GM12878 (cell line): ENCODE measurements at regions not wholly inside any gene's neighbourhood (a gene's known extent, or its start where the extent isn't known, plus 50 kb on each side); places are given as distances from the start of the nearest gene placed in this dataset.

Experiments used
- ATAC-seq: fragments of 200-7000 bp; cut with Tn5 transposase; 3 replicates; pipeline ENCODE4 v1.9.1; 2020; ENCODE audit warnings: mild to moderate bottlenecking, moderate library complexity
- BruUV-seq: library from RNA; stranded (reverse); fragments of 400-500 nt; replicated peaks from 2 replicates; lab custom pipeline; 2021; lab: Mats Ljungman, UMichigan
- CTCF ChIA-PET: fragments of 300-600 bp; sonication (Branson Sonifier 250); formaldehyde crosslinking; extraction: SDS; loops from one replicate; lab custom pipeline; 2021; ENCODE audit warnings: inconsistent platforms; lab: Yijun Ruan, JAX
- POLR2A ChIA-PET: fragments of 350-600 bp; formaldehyde crosslinking; extraction: SDS; loops from one replicate; lab custom pipeline; 2021; ENCODE audit warnings: inconsistent platforms; lab: Charles Lee
- RAD21 ChIA-PET: fragments of 300-600 bp; sonication (Branson Sonifier 250); formaldehyde crosslinking; loops from one replicate; lab custom pipeline; 2023; ENCODE audit warnings: antibody characterized with exemption; ENCODE audit not compliant: unreplicated experiment; lab: Charles Lee
- SMC1A ChIA-PET: fragments of 300-600 bp; sonication (Branson Sonifier 250); formaldehyde crosslinking; loops from one replicate; lab custom pipeline; 2023; ENCODE audit not compliant: unreplicated experiment, uncharacterized antibody; lab: Charles Lee
- DNase-seq: peaks from one replicate; pipeline ENCODE4 v3.0.0-alpha.2; 2011; ENCODE audit warnings: low read depth, low spot score
- FAIRE-seq: peaks from 3 replicates; lab custom pipeline; 2011; peaks lifted over from hg19 to GRCh38; lab: Jason Lieb, UNC
- H2AFZ ChIP-seq: 2 replicates; pipeline ENCODE4 v1.6.0; 2011; ENCODE audit warnings: low read depth, low read length, control low read depth; ENCODE audit not compliant: control insufficient read depth
- H3K27ac ChIP-seq: 2 replicates; pipeline ENCODE4 v1.5.1; 2011; ENCODE audit warnings: control low read depth; ENCODE audit not compliant: control insufficient read depth, insufficient read depth
- H3K27me3 ChIP-seq, 2 experiments: replicated peaks in 1 of 2; 2 replicates each; pipeline versions ENCODE4 v1.6.0 to v1.6.1; 2011; ENCODE audit warnings: low read length in 1 of 2; ENCODE audit not compliant: control insufficient read depth in 2 of 2, insufficient read depth in 2 of 2
- H3K36me3 ChIP-seq, 2 experiments: 2 replicates each; pipeline ENCODE4 v1.5.1; 2011; ENCODE audit warnings: low read length in 1 of 2; ENCODE audit not compliant: control insufficient read depth in 2 of 2, insufficient read depth in 2 of 2
- H3K4me1 ChIP-seq: 2 replicates; pipeline ENCODE4 v1.6.1; 2011; ENCODE audit warnings: mild to moderate bottlenecking, low read length, moderate library complexity, mixed read lengths; ENCODE audit not compliant: control insufficient read depth, insufficient read depth
- H3K4me2 ChIP-seq: 2 replicates; pipeline ENCODE4 v1.6.0; 2011; ENCODE audit warnings: control low read depth; ENCODE audit not compliant: control insufficient read depth, insufficient read depth
- H3K4me3 ChIP-seq: fragments of 200-600 bp; sonication (generic); 2 replicates; pipeline ENCODE4 v1.5.1; 2016
- H3K79me2 ChIP-seq: 2 replicates; pipeline ENCODE4 v1.6.0; 2011; ENCODE audit warnings: low read length; ENCODE audit not compliant: control insufficient read depth, insufficient read depth
- H3K9ac ChIP-seq: 2 replicates; pipeline ENCODE4 v1.8.0; 2011; ENCODE audit warnings: low read length, control low read depth, mixed read lengths; ENCODE audit not compliant: control insufficient read depth, insufficient read depth
- H3K9me3 ChIP-seq: replicated peaks from 3 replicates; pipeline ENCODE4 v1.5.1; 2011; ENCODE audit warnings: mild to moderate bottlenecking, low read length; ENCODE audit not compliant: control insufficient read depth, insufficient read depth
- H4K20me1 ChIP-seq: 2 replicates; pipeline ENCODE4 v1.6.0; 2011; ENCODE audit not compliant: control insufficient read depth, insufficient read depth
- CEBPB ChIP-seq, 2 experiments: fragments of 150-350 bp in 1 of 2; IDR thresholded peaks; 2 replicates each; pipeline ENCODE4 v1.6.1; 2012 to 2014; ENCODE audit warnings: low read depth in 2 of 2, low read length in 2 of 2, borderline replicate concordance in 1 of 2, inconsistent platforms in 1 of 2
- CREM ChIP-seq: IDR thresholded peaks from 2 replicates; pipeline ENCODE4 v1.6.1; 2014; ENCODE audit warnings: antibody characterized with exemption, low read depth
- CUX1 ChIP-seq: IDR thresholded peaks from 2 replicates; pipeline ENCODE4 v1.6.1; 2012; ENCODE audit warnings: improper control_type of control experiment, low read depth, low read length; ENCODE audit not compliant: insufficient replicate concordance
- E2F4 ChIP-seq: IDR thresholded peaks from 2 replicates; pipeline ENCODE4 v1.6.1; 2012; ENCODE audit warnings: low read depth, low read length, improper control_type of control experiment
- GABPA ChIP-seq: IDR thresholded peaks from 2 replicates; pipeline ENCODE4 v1.6.1; 2014; ENCODE audit warnings: antibody characterized with exemption, low read depth, mild to moderate bottlenecking, inconsistent platforms
- HDAC2 ChIP-seq: fragments of 200-600 bp; sonication (generic); IDR thresholded peaks from 2 replicates; pipeline ENCODE4 v1.6.1; 2017
- IKZF2 ChIP-seq, 2 experiments: fragments of 450-650 bp; IDR thresholded peaks; 2 replicates each; pipeline ENCODE4 v1.6.1; 2017; ENCODE audit warnings: mild to moderate bottlenecking in 2 of 2, moderate library complexity in 2 of 2
- NFXL1 ChIP-seq: fragments of 450-650 bp; IDR thresholded peaks from 2 replicates; pipeline ENCODE4 v1.6.1; 2017; ENCODE audit warnings: antibody characterized with exemption, mild to moderate bottlenecking, borderline replicate concordance
- RBBP5 ChIP-seq: fragments of 200-600 bp; sonication (generic); conservative IDR thresholded peaks from 2 replicates; pipeline ENCODE4 v1.6.1; 2016
- SIX5 ChIP-seq: IDR thresholded peaks from 2 replicates; pipeline ENCODE4 v1.6.1; 2011; ENCODE audit warnings: mild to moderate bottlenecking, low read depth, low read length, moderate library complexity; ENCODE audit not compliant: severe bottlenecking
- SREBF2 ChIP-seq: IDR thresholded peaks from 2 replicates; pipeline ENCODE4 v1.6.1; 2012; ENCODE audit warnings: mild to moderate bottlenecking, low read length
- ZBTB40 ChIP-seq: fragments of 450-650 bp; IDR thresholded peaks from 2 replicates; pipeline ENCODE4 v1.6.1; 2016; ENCODE audit warnings: mild to moderate bottlenecking, moderate library complexity, borderline replicate concordance
- ZNF217 ChIP-seq: fragments of 450-650 bp; IDR thresholded peaks from 2 replicates; pipeline ENCODE4 v1.6.1; 2017; ENCODE audit warnings: antibody characterized with exemption, mild to moderate bottlenecking
- ZNF384 ChIP-seq: IDR thresholded peaks from 2 replicates; pipeline ENCODE4 v1.6.1; 2012; ENCODE audit warnings: low read depth, mild to moderate bottlenecking, low read length, improper control_type of control experiment, borderline replicate concordance
- ZZZ3 ChIP-seq: IDR thresholded peaks from 2 replicates; pipeline ENCODE4 v1.6.1; 2011; ENCODE audit warnings: low read depth; ENCODE audit not compliant: control insufficient read depth, insufficient read length
- WGBS: methylation state at CpG from one replicate; pipeline ENCODE4 v1.1.6; 2016; ENCODE audit warnings: low lambda C conversion rate; ENCODE audit not compliant: insufficient replicate concordance, insufficient coverage; ENCODE audit errors: missing lambda C conversion rate; 5-methylcytosine and 5-hydroxymethylcytosine counted together
- in situ Hi-C: fragments of 300-500 bp; cut with MboI; formaldehyde crosslinking; loops from 9 replicates; pipeline ENCODE4 v1.14.3; 2018; ENCODE audit warnings: mixed read lengths
- intact Hi-C: fragments of 100-400 bp; cut with micrococcal nuclease; formaldehyde crosslinking; loops from one replicate; pipeline ENCODE4 v1.14.2; 2022; ENCODE audit not compliant: unreplicated experiment

GRCh38 chr1:118483245-118484006, 298.4 kb upstream of the SPAG17 start:
- SMC1A ChIA-PET = no interaction called here
- no peak overlapping the region for H3K4me3 ChIP-seq
- no peak overlapping the region for H3K4me2 ChIP-seq
- RAD21 ChIA-PET = no interaction called here
- ATAC-seq (no peak), FAIRE-seq (no peak), DNase-seq (no peak)
- H3K27ac ChIP-seq = no peak overlapping the region
- CTCF ChIA-PET = no interaction called here
- BruUV-seq = no TSS peak
- H3K4me1 ChIP-seq = no peaks in the 10 kb centered on the region
- in situ Hi-C loops = no loop called here
- intact Hi-C loops = no loop called here
- H3K9ac ChIP-seq = no peak overlapping the region
- no peaks in the 10 kb centered on the region for H3K27me3 ChIP-seq
- no peaks in the 10 kb centered on the region for H3K36me3 ChIP-seq
- 37% methylated on average over 3 of the region's 3 CpGs for WGBS
- no peaks in the 10 kb centered on the region for H4K20me1 ChIP-seq
- H3K9me3 ChIP-seq = no peaks in the 10 kb centered on the region
- H3K79me2 ChIP-seq = no peaks in the 10 kb centered on the region
- POLR2A ChIA-PET = no interaction called here
- no peak overlapping the region for H2AFZ ChIP-seq
- TF ChIP-seq ZNF217 = no peak
- no peak for TF ChIP-seq IKZF2 (IDR thresholded peaks at IDR 0.05)
- TF ChIP-seq ZBTB40 = no peak
- no peak for TF ChIP-seq ZZZ3
- TF ChIP-seq CREM = no peak
- TF ChIP-seq GABPA = no peak
- no peak for TF ChIP-seq RBBP5
- TF ChIP-seq E2F4 = no peak
- TF ChIP-seq ZNF384 = no peak
- TF ChIP-seq NFXL1 = no peak
- no peak for TF ChIP-seq CUX1
- TF ChIP-seq SREBF2 = no peak
- TF ChIP-seq CEBPB (IDR thresholded peaks at IDR 0.05; ENCODE audit: borderline replicate concordance in 1 of 2, low read depth in 2 of 2, low read length in 2 of 2) = no peak
- no peak for TF ChIP-seq SIX5
- no peak for TF ChIP-seq HDAC2
